Neural progenitor cell (in vitro differentiated cells): ENCODE measurements at regions not wholly inside any gene's neighbourhood (a gene's known extent, or its start where the extent isn't known, plus 50 kb on each side); places are given as distances from the start of the nearest gene placed in this dataset.

Source experiments
- DNase-seq: peaks from one replicate; pipeline ENCODE4 v3.0.0-alpha.2; 2016; ENCODE audit warnings: low spot score
- H2AFZ ChIP-seq: fragments of 200-600 bp; sonication (generic); replicated peaks from 2 replicates; pipeline ENCODE4 v1.6.1; 2016; ENCODE audit warnings: antibody characterized with exemption
- H3F3A ChIP-seq: fragments of 200-600 bp; sonication (generic); 2 replicates; pipeline ENCODE4 v1.6.1; 2016; ENCODE audit warnings: antibody characterized with exemption, low read depth
- H3K27ac ChIP-seq: fragments of 200-600 bp; sonication (generic); 2 replicates; pipeline ENCODE4 v1.5.1; 2016; ENCODE audit warnings: mild to moderate bottlenecking
- H3K27me3 ChIP-seq: fragments of 200-600 bp; sonication (generic); 2 replicates; pipeline ENCODE4 v1.6.1; 2016; ENCODE audit warnings: mild to moderate bottlenecking, moderate library complexity
- H3K36me3 ChIP-seq: fragments of 200-600 bp; sonication (generic); 2 replicates; pipeline ENCODE4 v1.5.1; 2016
- H3K4me1 ChIP-seq: fragments of 200-600 bp; sonication (generic); 2 replicates; pipeline ENCODE4 v1.6.1; 2016; ENCODE audit warnings: mixed run types
- H3K4me2 ChIP-seq: fragments of 200-600 bp; sonication (generic); 2 replicates; pipeline ENCODE4 v1.6.1; 2016
- H3K4me3 ChIP-seq: fragments of 200-600 bp; sonication (generic); 2 replicates; pipeline ENCODE4 v1.5.1; 2016
- H3K79me2 ChIP-seq: fragments of 200-600 bp; sonication (generic); 2 replicates; pipeline ENCODE4 v1.6.1; 2016; ENCODE audit warnings: low read depth
- H3K9ac ChIP-seq: fragments of 200-600 bp; sonication (generic); 2 replicates; pipeline ENCODE4 v1.6.1; 2016
- H3K9me3 ChIP-seq: fragments of 200-600 bp; sonication (generic); 2 replicates; pipeline ENCODE4 v1.5.1; 2016; ENCODE audit warnings: low read depth
- H4K20me1 ChIP-seq: fragments of 200-600 bp; sonication (generic); 2 replicates; pipeline ENCODE4 v1.6.1; 2016; ENCODE audit warnings: low read depth
- H3K27ac Mint-ChIP-seq: 3 replicates; pipeline ENCODE4 v1.8.0; 2021; ENCODE audit warnings: mixed read lengths
- H3K27me3 Mint-ChIP-seq: 2 replicates; pipeline ENCODE4 v1.8.0; 2022; ENCODE audit warnings: low read depth, mild to moderate bottlenecking, inconsistent platforms, moderate library complexity, mixed read lengths; ENCODE audit not compliant: insufficient read depth
- H3K36me3 Mint-ChIP-seq: 3 replicates; pipeline ENCODE4 v1.8.0; 2021; ENCODE audit warnings: mixed read lengths
- H3K4me1 Mint-ChIP-seq: 3 replicates; pipeline ENCODE4 v1.8.0; 2021; ENCODE audit warnings: mixed read lengths
- H3K4me3 Mint-ChIP-seq: 3 replicates; pipeline ENCODE4 v1.8.0; 2021; ENCODE audit warnings: mild to moderate bottlenecking, moderate library complexity, mixed read lengths
- H3K9me3 Mint-ChIP-seq: 3 replicates; pipeline ENCODE4 v1.8.0; 2020; ENCODE audit warnings: mixed read lengths
- CTCF ChIP-seq: fragments of 200-600 bp; sonication (generic); IDR thresholded peaks from 2 replicates; pipeline ENCODE4 v1.5.1; 2017; ENCODE audit warnings: antibody characterized with exemption, mild to moderate bottlenecking
- EZH2 ChIP-seq: fragments of 200-600 bp; sonication (generic); IDR thresholded peaks from 2 replicates; pipeline ENCODE4 v1.6.1; 2017; ENCODE audit warnings: antibody characterized with exemption, mild to moderate bottlenecking, moderate library complexity
- EZH2phosphoT487 ChIP-seq: fragments of 200-600 bp; sonication (generic); IDR thresholded peaks from 2 replicates; pipeline ENCODE4 v1.6.1; 2017; ENCODE audit warnings: antibody characterized with exemption

GRCh38 chr10:91104193-91105041, 116.0 kb upstream of the PCGF5 start:
- Histone ChIP-seq H3K27me3 (no peaks in the 10 kb centered on the region), H3K4me3 (no peak overlapping the region), H3K36me3 (no peaks in the 10 kb centered on the region), H3K4me2 (no peak overlapping the region), H4K20me1 (no peaks in the 10 kb centered on the region), H3K9me3 (no peaks in the 10 kb centered on the region), H3K9ac (no peak overlapping the region), H2AFZ (no peak overlapping the region), H3K27ac (no peak overlapping the region), H3F3A (no peaks in the 10 kb centered on the region), H3K79me2 (no peaks in the 10 kb centered on the region), H3K4me1 (peaks cover 4% of the 10 kb centered on the region)
- Mint-ChIP-seq H3K36me3 (peaks cover 2% of the 10 kb centered on the region), H3K27me3 (peaks cover 2% of the 10 kb centered on the region), H3K27ac (peak overlapping the region; percentile 65), H3K4me1 (peaks cover 29% of the 10 kb centered on the region), H3K9me3 (peaks cover 22% of the 10 kb centered on the region), H3K4me3 (no peak overlapping the region)
- no peak for DNase-seq
- no peak for TF ChIP-seq CTCF
- TF ChIP-seq EZH2phosphoT487: no peak
- no peak for TF ChIP-seq EZH2

- no peak overlapping the region for H2AFZ ChIP-seq
- no peaks in the 10 kb centered on the region for H3K27me3 ChIP-seq
- peaks cover 20% of the 10 kb centered on the region for H3K9me3 Mint-ChIP-seq
- peaks cover 4% of the 10 kb centered on the region for H3K4me1 ChIP-seq
- no peak for DNase-seq
- peaks cover 2% of the 10 kb centered on the region for H3K27me3 Mint-ChIP-seq
- H3K27ac ChIP-seq: no peak overlapping the region
- H3K4me3 Mint-ChIP-seq: no peak overlapping the region
- peaks cover 29% of the 10 kb centered on the region for H3K4me1 Mint-ChIP-seq
- H3K9ac ChIP-seq: no peak overlapping the region
- H3K36me3 ChIP-seq: no peaks in the 10 kb centered on the region
- TF ChIP-seq CTCF: no peak
- no peak for TF ChIP-seq EZH2phosphoT487
- no peak for TF ChIP-seq EZH2
- no peaks in the 10 kb centered on the region for H3K79me2 ChIP-seq
- H3K9me3 ChIP-seq: no peaks in the 10 kb centered on the region
- H3K4me2 ChIP-seq: no peak overlapping the region
- no peak overlapping the region for H3K4me3 ChIP-seq
- H3K27ac Mint-ChIP-seq: no peak overlapping the region
- H3F3A ChIP-seq: no peaks in the 10 kb centered on the region
- H3K36me3 Mint-ChIP-seq: peaks cover 2% of the 10 kb centered on the region
- H4K20me1 ChIP-seq: no peaks in the 10 kb centered on the region
Observed at GRCh38 chr10:91105269-91105668, 115.2 kb upstream of the PCGF5 start.

GRCh38 chr10:91108820-91109219, 111.6 kb upstream of the PCGF5 start:
- no peaks in the 10 kb centered on the region for H3K36me3 Mint-ChIP-seq
- H3K27ac Mint-ChIP-seq: no peak overlapping the region
- H3K36me3 ChIP-seq: no peaks in the 10 kb centered on the region
- H3K9me3 ChIP-seq: no peaks in the 10 kb centered on the region
- no peaks in the 10 kb centered on the region for H4K20me1 ChIP-seq
- no peaks in the 10 kb centered on the region for H3K27me3 Mint-ChIP-seq
- no peaks in the 10 kb centered on the region for H3F3A ChIP-seq
- H3K27me3 ChIP-seq: no peaks in the 10 kb centered on the region
- H3K9me3 Mint-ChIP-seq: peaks cover 22% of the 10 kb centered on the region
- peaks cover 18% of the 10 kb centered on the region for H3K4me1 Mint-ChIP-seq
- H3K4me3 Mint-ChIP-seq: no peak overlapping the region
- no peak for DNase-seq
- no peak for TF ChIP-seq EZH2
- no peak for TF ChIP-seq CTCF
- TF ChIP-seq EZH2phosphoT487: no peak
- H3K4me3 ChIP-seq: no peak overlapping the region
- H3K27ac ChIP-seq: no peak overlapping the region
- no peak overlapping the region for H3K4me2 ChIP-seq
- H3K4me1 ChIP-seq: peaks cover under 1% of the 10 kb centered on the region
- H2AFZ ChIP-seq: no peak overlapping the region
- no peak overlapping the region for H3K9ac ChIP-seq
- H3K79me2 ChIP-seq: no peaks in the 10 kb centered on the region
